HEK293 (cell line): ENCODE measurements at regions not wholly inside any gene's neighbourhood (a gene's known extent, or its start where the extent isn't known, plus 50 kb on each side); places are given as distances from the start of the nearest gene placed in this dataset.

ENCODE experiments used
- CTCF ChIA-PET: fragments of 350-600 bp; formaldehyde crosslinking; extraction: SDS; loops from one replicate; lab custom pipeline; 2021; ENCODE audit warnings: antibody characterized with exemption; lab: Yijun Ruan, JAX
- POLR2A ChIA-PET: fragments of 300-600 bp; formaldehyde crosslinking; extraction: SDS; loops from one replicate; lab custom pipeline; 2020; ENCODE audit warnings: antibody characterized with exemption, inconsistent platforms; lab: Yijun Ruan, JAX
- H3K27ac ChIP-seq: fragments of 200-500 bp; sonication (Bioruptor generic); 2 replicates; pipeline ENCODE4 v1.5.1; 2014; ENCODE audit warnings: low read depth, low read length, control low read depth, inconsistent platforms; ENCODE audit errors: extremely low read depth
- H3K36me3 ChIP-seq, 2 experiments: fragments of 200-500 bp in 1 of 2; sonication (Bioruptor generic) in 1 of 2; 1 replicate in 1 of 2; 2 replicates in 1 of 2; pipeline ENCODE4 v1.5.1; 2014 to 2017; ENCODE audit warnings: inconsistent platforms in 2 of 2, low read length in 2 of 2; ENCODE audit not compliant: control insufficient read depth in 2 of 2, insufficient read depth in 1 of 2
- H3K4me1 ChIP-seq: fragments of 200-500 bp; sonication (Bioruptor generic); 2 replicates; pipeline ENCODE4 v1.5.1; 2014; ENCODE audit warnings: mild to moderate bottlenecking, low read length, inconsistent platforms; ENCODE audit not compliant: control insufficient read depth, insufficient read depth
- H3K4me3 ChIP-seq: 2 replicates; pipeline ENCODE4 v1.5.1; 2011; ENCODE audit warnings: low read depth, mild to moderate bottlenecking, control low read depth, low read length, moderate library complexity
- H3K9me3 ChIP-seq: fragments of 200-500 bp; sonication (Bioruptor generic); 2 replicates; pipeline ENCODE4 v1.5.1; 2014; ENCODE audit warnings: low read depth, low read length, inconsistent platforms; ENCODE audit not compliant: control insufficient read depth, insufficient read depth
- OSR2 ChIP-seq: fragments of 450-650 bp; formaldehyde crosslinking; IDR thresholded peaks from 2 replicates; pipeline ENCODE4 v1.5.1; 2016; ENCODE audit warnings: missing biosample characterization, missing genetic modification characterization
- REPIN1 ChIP-seq: fragments of 450-650 bp; formaldehyde crosslinking; IDR thresholded peaks from 2 replicates; pipeline ENCODE4 v1.5.1; 2017; ENCODE audit warnings: missing biosample characterization, missing genetic modification characterization, low read depth
- ZBTB10 ChIP-seq: fragments of 450-650 bp; formaldehyde crosslinking; IDR thresholded peaks from 2 replicates; pipeline ENCODE4 v1.5.1; 2016; ENCODE audit warnings: missing biosample characterization, missing genetic modification characterization
- ZFHX2 ChIP-seq: fragments of 450-650 bp; formaldehyde crosslinking; conservative IDR thresholded peaks from 2 replicates; pipeline ENCODE4 v1.5.1; 2016; ENCODE audit warnings: missing biosample characterization, missing genetic modification characterization
- ZFP37 ChIP-seq: fragments of 450-650 bp; formaldehyde crosslinking; IDR thresholded peaks from 2 replicates; pipeline ENCODE4 v1.5.1; 2016; ENCODE audit warnings: missing biosample characterization, missing genetic modification characterization
- ZFP69B ChIP-seq: fragments of 450-650 bp; formaldehyde crosslinking; IDR thresholded peaks from 2 replicates; pipeline ENCODE4 v1.5.1; 2016; ENCODE audit warnings: missing biosample characterization, missing genetic modification characterization
- ZNF174 ChIP-seq: fragments of 450-650 bp; formaldehyde crosslinking; IDR thresholded peaks from 2 replicates; pipeline ENCODE4 v1.5.0; 2017; ENCODE audit warnings: missing biosample characterization, mild to moderate bottlenecking, missing genetic modification characterization
- ZNF292 ChIP-seq: fragments of 450-650 bp; formaldehyde crosslinking; IDR thresholded peaks from 2 replicates; pipeline ENCODE4 v1.5.1; 2016; ENCODE audit warnings: low read depth, missing biosample characterization, missing genetic modification characterization, borderline replicate concordance
- ZNF416 ChIP-seq: fragments of 450-650 bp; formaldehyde crosslinking; IDR thresholded peaks from 2 replicates; pipeline ENCODE4 v1.5.1; 2016; ENCODE audit warnings: missing biosample characterization, missing genetic modification characterization
- ZNF513 ChIP-seq: fragments of 450-650 bp; IDR thresholded peaks from 2 replicates; pipeline ENCODE4 v1.5.1; 2018; ENCODE audit warnings: missing biosample characterization, missing genetic modification characterization
- ZNF560 ChIP-seq: fragments of 450-650 bp; formaldehyde crosslinking; IDR thresholded peaks from 2 replicates; pipeline ENCODE4 v1.5.1; 2017; ENCODE audit warnings: missing biosample characterization, missing genetic modification characterization, borderline replicate concordance
- ZNF561 ChIP-seq: fragments of 450-650 bp; IDR thresholded peaks from 2 replicates; pipeline ENCODE4 v1.5.1; 2018; ENCODE audit warnings: missing biosample characterization, missing genetic modification characterization, borderline replicate concordance
- ZNF600 ChIP-seq: fragments of 450-650 bp; formaldehyde crosslinking; IDR thresholded peaks from 2 replicates; pipeline ENCODE4 v1.5.1; 2016; ENCODE audit warnings: missing biosample characterization, missing genetic modification characterization
- ZNF610 ChIP-seq: fragments of 450-650 bp; formaldehyde crosslinking; IDR thresholded peaks from 2 replicates; pipeline ENCODE4 v1.5.1; 2016; ENCODE audit warnings: missing biosample characterization, missing genetic modification characterization, borderline replicate concordance
- ZNF692 ChIP-seq: fragments of 450-650 bp; formaldehyde crosslinking; IDR thresholded peaks from 2 replicates; pipeline ENCODE4 v1.5.1; 2016; ENCODE audit warnings: missing biosample characterization, missing genetic modification characterization
- ZNF704 ChIP-seq: fragments of 450-650 bp; formaldehyde crosslinking; IDR thresholded peaks from 2 replicates; pipeline ENCODE4 v1.5.1; 2016; ENCODE audit warnings: missing biosample characterization, missing genetic modification characterization
- TF ChIP-seq, protein P1 (sequence below): sonication (generic); formaldehyde crosslinking; IDR thresholded peaks from 2 replicates; pipeline ENCODE4 v1.8.1; 2022; ENCODE audit warnings: mild to moderate bottlenecking, moderate library complexity, missing genetic modification reagents
- TF ChIP-seq, protein P2 (sequence below): fragments of 450-650 bp; formaldehyde crosslinking; IDR thresholded peaks from 2 replicates; pipeline ENCODE4 v1.5.1; 2016; ENCODE audit warnings: missing biosample characterization, missing genetic modification characterization
- TF ChIP-seq, protein P3 (sequence below): fragments of 450-650 bp; formaldehyde crosslinking; IDR thresholded peaks from 2 replicates; pipeline ENCODE4 v1.5.1; 2016; ENCODE audit warnings: missing biosample characterization, missing genetic modification characterization

DNA sequence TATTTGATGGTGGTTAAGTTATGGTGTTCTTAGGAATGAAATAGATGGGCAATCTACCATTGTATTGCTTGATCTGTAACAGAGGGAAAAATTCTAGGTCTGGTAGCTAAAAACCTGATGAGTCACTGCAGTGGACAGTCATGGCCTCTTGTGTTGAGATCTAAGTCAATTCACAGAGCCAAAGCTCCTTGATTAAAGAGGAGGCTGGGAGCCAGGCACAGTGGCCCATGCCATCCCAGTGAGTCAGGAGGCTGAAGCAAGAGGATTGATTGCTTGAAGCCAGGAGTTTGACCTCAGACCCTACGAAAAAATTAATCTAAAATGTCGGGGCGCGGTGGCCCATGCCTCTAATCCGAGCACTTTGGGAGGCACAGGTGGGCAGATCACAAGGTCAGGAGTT lies 67.1 kb upstream of the KPNA3 start:
- Histone ChIP-seq H3K36me3 (no peaks in the 10 kb centered on the region), H3K9me3 (no peaks in the 10 kb centered on the region), H3K4me1 (no peaks in the 10 kb centered on the region), H3K27ac (no peak overlapping the region), H3K4me3 (no peak overlapping the region)
- TF ChIP-seq ZFHX2 (no peak), ZNF513 (tag by site-specific recombination) (no peak), ZNF560 (tag by site-specific recombination) (no peak), ZNF292 (tag by site-specific recombination) (no peak)
- TF ChIP-seq, protein P1, sequence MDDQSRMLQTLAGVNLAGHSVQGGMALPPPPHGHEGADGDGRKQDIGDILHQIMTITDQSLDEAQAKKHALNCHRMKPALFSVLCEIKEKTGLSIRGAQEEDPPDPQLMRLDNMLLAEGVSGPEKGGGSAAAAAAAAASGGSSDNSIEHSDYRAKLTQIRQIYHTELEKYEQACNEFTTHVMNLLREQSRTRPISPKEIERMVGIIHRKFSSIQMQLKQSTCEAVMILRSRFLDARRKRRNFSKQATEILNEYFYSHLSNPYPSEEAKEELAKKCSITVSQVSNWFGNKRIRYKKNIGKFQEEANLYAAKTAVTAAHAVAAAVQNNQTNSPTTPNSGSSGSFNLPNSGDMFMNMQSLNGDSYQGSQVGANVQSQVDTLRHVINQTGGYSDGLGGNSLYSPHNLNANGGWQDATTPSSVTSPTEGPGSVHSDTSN (CRISPR knock-in tag): no peak
- POLR2A ChIA-PET: no interaction called here
- CTCF ChIA-PET: no interaction called here

DNA sequence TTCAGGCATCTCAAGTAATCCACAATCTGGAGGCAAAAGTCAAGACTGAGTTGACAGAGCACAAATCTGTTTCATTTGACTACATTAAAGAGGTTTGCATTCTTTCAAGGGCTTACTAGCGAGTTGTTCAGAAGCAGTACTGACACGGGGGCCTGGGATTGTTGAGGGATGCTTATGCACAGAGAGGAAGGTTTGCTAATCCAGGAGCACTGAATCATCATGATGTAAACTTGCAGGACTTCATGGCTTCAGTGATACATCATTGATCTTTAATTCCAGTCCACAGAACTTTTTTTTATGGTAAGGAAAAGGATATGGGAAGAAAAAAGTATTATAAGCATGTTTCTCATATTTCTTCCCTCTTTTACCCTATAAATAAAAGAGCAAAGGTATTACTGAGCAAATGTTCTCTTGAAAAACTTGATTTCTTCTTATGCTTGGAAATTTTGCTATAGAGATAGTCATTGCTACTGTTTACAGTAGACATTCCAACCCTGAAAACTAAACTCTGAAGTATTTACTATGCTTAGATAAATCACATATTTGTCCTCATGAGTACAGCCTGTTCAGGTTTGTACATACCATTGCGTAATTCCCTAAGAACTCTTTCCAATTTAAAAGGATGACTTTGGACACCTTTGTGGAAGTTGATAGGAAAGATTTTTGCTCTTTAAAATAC lies 65.8 kb upstream of the KPNA3 start:
- Histone ChIP-seq H3K9me3 (no peaks in the 10 kb centered on the region), H3K36me3 (no peaks in the 10 kb centered on the region), H3K27ac (no peak overlapping the region), H3K4me1 (no peaks in the 10 kb centered on the region), H3K4me3 (no peak overlapping the region)
- TF ChIP-seq ZNF561 (tag by site-specific recombination) (no peak), ZFP37 (tag by site-specific recombination) (no peak), ZFP69B (tag by site-specific recombination) (no peak), OSR2 (tag by site-specific recombination) (no peak), ZNF416 (tag by site-specific recombination) (no peak), ZNF610 (tag by site-specific recombination) (no peak), ZNF704 (tag by site-specific recombination) (no peak), REPIN1 (tag by site-specific recombination) (no peak), ZNF600 (no peak), ZNF174 (no peak), ZNF692 (tag by site-specific recombination) (no peak), ZBTB10 (tag by site-specific recombination) (no peak)
- TF ChIP-seq, protein P2, sequence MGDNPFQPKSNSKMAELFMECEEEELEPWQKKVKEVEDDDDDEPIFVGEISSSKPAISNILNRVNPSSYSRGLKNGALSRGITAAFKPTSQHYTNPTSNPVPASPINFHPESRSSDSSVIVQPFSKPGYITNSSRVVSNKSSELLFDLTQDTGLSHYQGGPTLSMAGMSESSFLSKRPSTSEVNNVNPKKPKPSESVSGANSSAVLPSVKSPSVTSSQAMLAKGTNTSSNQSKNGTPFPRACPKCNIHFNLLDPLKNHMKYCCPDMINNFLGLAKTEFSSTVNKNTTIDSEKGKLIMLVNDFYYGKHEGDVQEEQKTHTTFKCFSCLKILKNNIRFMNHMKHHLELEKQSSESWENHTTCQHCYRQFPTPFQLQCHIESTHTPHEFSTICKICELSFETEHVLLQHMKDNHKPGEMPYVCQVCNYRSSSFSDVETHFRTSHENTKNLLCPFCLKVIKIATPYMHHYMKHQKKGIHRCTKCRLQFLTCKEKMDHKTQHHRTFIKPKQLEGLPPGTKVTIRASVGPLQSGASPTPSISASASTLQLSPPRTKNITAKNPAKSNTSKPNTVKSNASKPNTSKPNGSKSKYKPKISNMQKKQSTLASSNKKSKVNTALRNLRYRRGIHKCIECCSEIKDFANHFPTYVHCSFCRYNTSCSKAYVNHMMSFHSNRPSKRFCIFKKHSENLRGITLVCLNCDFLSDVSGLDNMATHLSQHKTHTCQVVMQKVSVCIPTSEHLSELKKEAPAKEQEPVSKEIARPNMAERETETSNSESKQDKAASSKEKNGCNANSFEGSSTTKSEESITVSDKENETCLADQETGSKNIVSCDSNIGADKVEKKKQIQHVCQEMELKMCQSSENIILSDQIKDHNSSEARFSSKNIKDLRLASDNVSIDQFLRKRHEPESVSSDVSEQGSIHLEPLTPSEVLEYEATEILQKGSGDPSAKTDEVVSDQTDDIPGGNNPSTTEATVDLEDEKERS (tag by site-specific recombination): no peak
- TF ChIP-seq, protein P3, sequence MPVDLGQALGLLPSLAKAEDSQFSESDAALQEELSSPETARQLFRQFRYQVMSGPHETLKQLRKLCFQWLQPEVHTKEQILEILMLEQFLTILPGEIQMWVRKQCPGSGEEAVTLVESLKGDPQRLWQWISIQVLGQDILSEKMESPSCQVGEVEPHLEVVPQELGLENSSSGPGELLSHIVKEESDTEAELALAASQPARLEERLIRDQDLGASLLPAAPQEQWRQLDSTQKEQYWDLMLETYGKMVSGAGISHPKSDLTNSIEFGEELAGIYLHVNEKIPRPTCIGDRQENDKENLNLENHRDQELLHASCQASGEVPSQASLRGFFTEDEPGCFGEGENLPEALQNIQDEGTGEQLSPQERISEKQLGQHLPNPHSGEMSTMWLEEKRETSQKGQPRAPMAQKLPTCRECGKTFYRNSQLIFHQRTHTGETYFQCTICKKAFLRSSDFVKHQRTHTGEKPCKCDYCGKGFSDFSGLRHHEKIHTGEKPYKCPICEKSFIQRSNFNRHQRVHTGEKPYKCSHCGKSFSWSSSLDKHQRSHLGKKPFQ (tag by site-specific recombination): no peak
- ChIA-PET CTCF (interaction anchor here (0.7 kb wide), 1 partner anchor 374 kb away, joined by 3 read pairs; no protein-coding TSS in a partner anchor), POLR2A (no interaction called here)
